KMS-11 (cell line): ENCODE measurements at regions not wholly inside any gene's neighbourhood (a gene's known extent, or its start where the extent isn't known, plus 50 kb on each side); places are given as distances from the start of the nearest gene placed in this dataset.

ENCODE experiments used
- H2AFZ ChIP-seq: fragments of 200-600 bp; sonication (generic); 2 replicates; pipeline ENCODE4 v1.6.1; 2016; ENCODE audit warnings: antibody characterized with exemption, mixed run types, low read depth
- H3K27ac ChIP-seq: fragments of 200-600 bp; sonication (generic); 2 replicates; pipeline ENCODE4 v1.6.1; 2016; ENCODE audit warnings: mild to moderate bottlenecking, mixed run types
- H3K27me3 ChIP-seq: fragments of 200-600 bp; sonication (generic); 2 replicates; pipeline ENCODE4 v1.6.1; 2017; ENCODE audit warnings: mild to moderate bottlenecking, low read depth, mixed run types, moderate library complexity; ENCODE audit not compliant: insufficient read depth
- H3K36me3 ChIP-seq: fragments of 200-600 bp; sonication (generic); 2 replicates; pipeline ENCODE4 v1.6.1; 2017; ENCODE audit warnings: mild to moderate bottlenecking, mixed run types; ENCODE audit not compliant: insufficient read depth
- H3K4me1 ChIP-seq: fragments of 200-600 bp; sonication (generic); 2 replicates; pipeline ENCODE4 v1.6.1; 2016; ENCODE audit warnings: mild to moderate bottlenecking, low read depth, mixed run types; ENCODE audit not compliant: poor library complexity, severe bottlenecking
- H3K4me2 ChIP-seq: fragments of 200-600 bp; sonication (generic); 2 replicates; pipeline ENCODE4 v1.7.0; 2016; ENCODE audit warnings: mild to moderate bottlenecking, mixed run types
- H3K4me3 ChIP-seq: fragments of 200-600 bp; sonication (generic); IDR thresholded peaks from 2 replicates; pipeline ENCODE4 v1.6.1; 2017; ENCODE audit warnings: low read depth, low read length, mixed read lengths; ENCODE audit not compliant: insufficient read depth
- H3K79me2 ChIP-seq: fragments of 200-600 bp; sonication (generic); 2 replicates; pipeline ENCODE4 v1.6.1; 2016; ENCODE audit warnings: low read depth, mixed run types; ENCODE audit not compliant: insufficient read depth
- H3K9ac ChIP-seq: fragments of 200-600 bp; sonication (generic); 2 replicates; pipeline ENCODE4 v1.6.1; 2016; ENCODE audit warnings: mild to moderate bottlenecking, mixed run types
- H4K20me1 ChIP-seq: fragments of 200-600 bp; sonication (generic); 2 replicates; pipeline ENCODE4 v1.6.1; 2016; ENCODE audit warnings: mild to moderate bottlenecking, mixed run types; ENCODE audit not compliant: insufficient read depth
- TF ChIP-seq, protein P1 (sequence below): fragments of 200-600 bp; sonication (generic); conservative IDR thresholded peaks from 2 replicates; pipeline ENCODE4 v1.6.1; 2017; ENCODE audit warnings: low read depth, mild to moderate bottlenecking, antibody characterized with exemption, low read length, moderate library complexity, mixed read lengths

DNA sequence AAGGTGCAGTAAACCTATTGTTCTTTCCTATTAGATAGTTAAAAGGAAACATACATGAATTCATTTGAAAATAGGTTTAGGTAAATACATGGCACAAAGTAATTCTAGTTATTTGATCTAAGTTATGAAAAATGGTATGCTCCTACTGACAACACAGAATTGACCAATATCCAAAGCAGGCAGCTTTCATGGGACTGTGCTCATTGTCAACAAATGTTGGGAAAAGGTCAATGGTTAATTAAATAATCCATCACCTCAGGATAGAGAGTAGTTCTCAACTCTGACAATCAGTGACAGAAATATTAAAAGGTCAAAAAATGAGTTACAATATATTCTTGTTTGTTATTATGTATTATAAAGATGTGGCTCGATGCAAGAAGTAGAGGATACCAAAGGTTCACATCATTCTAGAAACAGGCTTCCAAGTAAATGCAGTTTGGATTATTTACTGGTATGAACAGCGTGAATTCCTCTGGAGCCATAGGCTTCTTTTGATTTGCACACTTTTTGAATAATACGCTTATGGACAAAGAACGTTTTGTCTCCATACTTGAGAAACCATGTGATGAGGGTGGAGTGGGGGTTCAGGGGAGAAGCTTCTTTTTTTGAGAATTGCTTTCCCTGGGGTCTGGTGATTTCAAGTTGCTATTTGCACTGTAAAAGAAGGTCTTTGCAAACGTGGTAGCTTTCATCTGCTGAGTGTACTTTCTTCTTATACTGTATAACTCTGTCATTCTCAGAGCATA, 422.0 kb upstream of the ZEB2 start:
- no peaks in the 10 kb centered on the region for H3K36me3 ChIP-seq
- no peak overlapping the region for H3K4me2 ChIP-seq
- no peak overlapping the region for H3K27ac ChIP-seq
- no peak overlapping the region for H3K4me3 ChIP-seq
- TF ChIP-seq, protein P1, sequence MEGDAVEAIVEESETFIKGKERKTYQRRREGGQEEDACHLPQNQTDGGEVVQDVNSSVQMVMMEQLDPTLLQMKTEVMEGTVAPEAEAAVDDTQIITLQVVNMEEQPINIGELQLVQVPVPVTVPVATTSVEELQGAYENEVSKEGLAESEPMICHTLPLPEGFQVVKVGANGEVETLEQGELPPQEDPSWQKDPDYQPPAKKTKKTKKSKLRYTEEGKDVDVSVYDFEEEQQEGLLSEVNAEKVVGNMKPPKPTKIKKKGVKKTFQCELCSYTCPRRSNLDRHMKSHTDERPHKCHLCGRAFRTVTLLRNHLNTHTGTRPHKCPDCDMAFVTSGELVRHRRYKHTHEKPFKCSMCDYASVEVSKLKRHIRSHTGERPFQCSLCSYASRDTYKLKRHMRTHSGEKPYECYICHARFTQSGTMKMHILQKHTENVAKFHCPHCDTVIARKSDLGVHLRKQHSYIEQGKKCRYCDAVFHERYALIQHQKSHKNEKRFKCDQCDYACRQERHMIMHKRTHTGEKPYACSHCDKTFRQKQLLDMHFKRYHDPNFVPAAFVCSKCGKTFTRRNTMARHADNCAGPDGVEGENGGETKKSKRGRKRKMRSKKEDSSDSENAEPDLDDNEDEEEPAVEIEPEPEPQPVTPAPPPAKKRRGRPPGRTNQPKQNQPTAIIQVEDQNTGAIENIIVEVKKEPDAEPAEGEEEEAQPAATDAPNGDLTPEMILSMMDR = no peak
- H3K9ac ChIP-seq = no peak overlapping the region
- no peaks in the 10 kb centered on the region for H3K27me3 ChIP-seq
- H4K20me1 ChIP-seq = no peaks in the 10 kb centered on the region
- H2AFZ ChIP-seq = no peak overlapping the region
- no peaks in the 10 kb centered on the region for H3K79me2 ChIP-seq
- no peaks in the 10 kb centered on the region for H3K4me1 ChIP-seq

DNA sequence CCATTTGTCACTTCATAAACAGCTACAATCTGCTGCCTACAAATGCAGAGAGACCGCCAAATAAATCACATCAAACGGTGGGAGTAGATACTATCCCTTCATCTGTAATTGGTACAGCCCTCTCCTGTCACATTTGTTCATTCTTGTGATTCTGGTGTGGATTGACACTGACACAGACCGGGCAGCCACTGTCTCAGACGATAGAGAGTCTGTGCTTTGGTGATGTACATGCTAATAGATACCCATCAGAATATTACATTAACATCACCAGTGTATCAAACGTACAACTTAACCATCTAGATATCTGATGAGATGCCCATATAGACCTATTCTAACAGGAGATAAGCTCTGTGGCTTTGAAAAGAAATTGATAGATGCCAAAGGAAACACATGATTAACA, 419.7 kb upstream of the ZEB2 start:
- Histone ChIP-seq H2AFZ (no peak overlapping the region), H3K4me2 (no peak overlapping the region), H3K4me3 (no peak overlapping the region), H3K27ac (no peak overlapping the region), H3K4me1 (no peaks in the 10 kb centered on the region), H3K79me2 (no peaks in the 10 kb centered on the region), H3K9ac (no peak overlapping the region), H3K27me3 (no peaks in the 10 kb centered on the region), H3K36me3 (no peaks in the 10 kb centered on the region), H4K20me1 (no peaks in the 10 kb centered on the region)
- TF ChIP-seq, protein P1 = no peak

DNA sequence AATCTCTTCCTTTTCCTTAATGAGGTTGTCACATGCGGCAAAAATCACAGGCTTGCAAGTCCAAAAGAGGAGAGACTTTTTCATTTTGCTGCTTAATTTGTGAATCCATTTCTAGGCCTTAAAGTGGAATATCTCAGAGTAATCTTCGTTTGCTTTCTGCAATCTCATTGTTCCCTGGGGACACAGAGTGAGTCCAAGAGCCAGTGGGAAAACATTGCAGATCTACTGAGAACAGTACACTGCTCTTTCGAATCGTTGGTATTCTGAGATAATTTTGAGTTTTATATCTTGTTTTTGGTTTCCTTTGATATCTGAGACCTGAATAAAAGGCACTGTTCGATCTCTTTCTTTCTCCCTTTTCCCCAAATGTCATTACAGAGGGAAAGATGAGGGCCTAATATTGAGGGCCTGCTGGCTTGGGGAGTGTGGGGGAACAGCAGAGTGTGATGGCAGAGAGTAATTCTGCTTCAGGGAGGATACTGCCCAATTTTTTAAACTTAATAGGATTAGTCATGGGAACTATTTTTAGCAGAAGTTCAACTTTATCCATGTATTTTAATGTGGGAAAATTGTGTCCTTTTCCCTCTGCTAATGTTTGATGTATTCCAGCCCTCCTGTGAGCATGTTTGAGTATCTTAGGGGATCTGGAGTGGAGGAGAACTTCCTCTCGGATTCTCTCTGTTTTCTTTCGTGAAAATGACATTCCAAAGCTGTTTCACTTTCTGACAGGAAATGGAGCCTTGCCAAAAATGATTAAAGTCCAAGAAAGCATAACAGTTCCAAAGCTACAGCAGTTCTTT, 418.2 kb upstream of the ZEB2 start:
- Histone ChIP-seq H3K4me1 (no peaks in the 10 kb centered on the region), H3K27me3 (no peaks in the 10 kb centered on the region), H4K20me1 (no peaks in the 10 kb centered on the region), H3K27ac (no peak overlapping the region), H3K9ac (no peak overlapping the region), H3K4me2 (no peak overlapping the region), H2AFZ (no peak overlapping the region), H3K4me3 (no peak overlapping the region), H3K36me3 (no peaks in the 10 kb centered on the region), H3K79me2 (no peaks in the 10 kb centered on the region)
- TF ChIP-seq, protein P1 = no peak

DNA sequence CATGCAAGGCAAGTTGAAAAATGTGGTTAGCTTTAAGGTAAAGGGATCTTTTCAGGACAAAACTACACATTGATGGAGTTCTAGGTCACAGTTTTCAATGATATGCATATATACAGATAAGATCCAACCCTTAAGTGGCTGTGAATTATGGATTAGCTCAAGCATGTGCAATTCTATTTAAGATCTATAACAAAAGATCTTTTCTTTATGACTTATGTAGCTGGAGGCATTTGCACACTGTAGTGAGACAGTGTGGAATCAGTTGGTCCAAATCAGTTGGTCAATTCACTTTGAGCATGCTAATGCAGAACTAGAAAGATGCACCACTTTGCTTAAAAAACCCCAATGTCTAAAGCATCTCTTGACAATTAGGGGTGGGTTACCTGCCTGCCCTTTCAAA, 417.1 kb upstream of the ZEB2 start:
- Histone ChIP-seq H3K4me2 (no peak overlapping the region), H3K36me3 (no peaks in the 10 kb centered on the region), H3K27ac (no peak overlapping the region), H3K27me3 (no peaks in the 10 kb centered on the region), H3K4me3 (no peak overlapping the region), H4K20me1 (no peaks in the 10 kb centered on the region), H3K79me2 (no peaks in the 10 kb centered on the region), H2AFZ (no peak overlapping the region), H3K9ac (no peak overlapping the region), H3K4me1 (no peaks in the 10 kb centered on the region)
- TF ChIP-seq, protein P1 = no peak
